ENCODE measurements at regions not wholly inside any gene's neighbourhood (a gene's known extent, or its start where the extent isn't known, plus 50 kb on each side); places are given as distances from the start of the nearest gene placed in this dataset.

GRCh38 chr6:27795697-27796494 is 116.3 kb downstream of the OR2B2 start:
- CTCF ChIA-PET: interaction anchor here (0.6 to 4.7 kb wide), 21 partner anchors 12 to 1071 kb away, joined by 3 to 45 read pairs (median 5); a partner anchor contains a TSS
- no peak for TF ChIP-seq RFX5 (IDR thresholded peaks at IDR 0.05)
- TF ChIP-seq FOSL2 (IDR thresholded peaks at IDR 0.05): no peak
- peak; percentile 54 for TF ChIP-seq FOSL2 (CRISPR knock-in tag; IDR thresholded peaks at IDR 0.05)
- TF ChIP-seq NPAS2 (CRISPR knock-in tag; IDR thresholded peaks at IDR 0.05; ENCODE audit: borderline replicate concordance): no peak
- TF ChIP-seq RCOR1 (IDR thresholded peaks at IDR 0.05; ENCODE audit: low read depth, low read length): no peak
- TF ChIP-seq RARB (CRISPR knock-in tag; IDR thresholded peaks at IDR 0.05): no peak
- no peak for TF ChIP-seq FOXS1 (CRISPR knock-in tag; IDR thresholded peaks at IDR 0.05)
- TF ChIP-seq BHLHE40 (IDR thresholded peaks at IDR 0.05; ENCODE audit: low read depth, low read length): no peak
- TF ChIP-seq CBX8 (IDR thresholded peaks at IDR 0.05): no peak
- TF ChIP-seq BCL3 (IDR thresholded peaks at IDR 0.05): no peak
- TF ChIP-seq SREBF2 (IDR thresholded peaks at IDR 0.05): peak; percentile 74
- peak; percentile 34 for TF ChIP-seq MAFK (IDR thresholded peaks at IDR 0.05; ENCODE audit: partially characterized antibody)
- no peak for TF ChIP-seq ZFP36 (IDR thresholded peaks at IDR 0.05; ENCODE audit: borderline replicate concordance, partially characterized antibody)
- no peak for TF ChIP-seq ATOH8 (CRISPR knock-in tag; IDR thresholded peaks at IDR 0.05; ENCODE audit: low read depth)
- TF ChIP-seq POLR2A (IDR thresholded peaks at IDR 0.05; ENCODE audit: low read length): no peak
- peak; percentile 66 to 69 for TF ChIP-seq RAD21 (conservative IDR thresholded peaks at IDR 0.05 in 1 of 2, IDR thresholded peaks at IDR 0.05 in 1 of 2)
- no peak for TF ChIP-seq ESRRA (IDR thresholded peaks at IDR 0.05; ENCODE audit: borderline replicate concordance, low read length)
- no peak for TF ChIP-seq CHD2 (IDR thresholded peaks at IDR 0.05; ENCODE audit: low read length, partially characterized antibody)
- TF ChIP-seq EHMT2 (IDR thresholded peaks at IDR 0.05; ENCODE audit: low read depth): no peak
- TF ChIP-seq ZNF302 (CRISPR knock-in tag; IDR thresholded peaks at IDR 0.05): no peak
- TF ChIP-seq JUN (IDR thresholded peaks at IDR 0.05): no peak
- no peak for TF ChIP-seq ZC3H11A (IDR thresholded peaks at IDR 0.05)
- TF ChIP-seq MAZ (IDR thresholded peaks at IDR 0.05; ENCODE audit: borderline replicate concordance, low read depth, low read length): no peak
- no peak for TF ChIP-seq GATA3 (IDR thresholded peaks at IDR 0.05; ENCODE audit: borderline replicate concordance)
- peak; percentile 70 for TF ChIP-seq CTCF (IDR thresholded peaks at IDR 0.05)
- TF ChIP-seq SMC3 (IDR thresholded peaks at IDR 0.05): peak; percentile 51; the same call in 2 of the 3 replicates
- no peak for TF ChIP-seq MAX (IDR thresholded peaks at IDR 0.05)
- no peak for TF ChIP-seq PBX3 (IDR thresholded peaks at IDR 0.05)
- TF ChIP-seq HOXB13 (CRISPR knock-in tag; IDR thresholded peaks at IDR 0.05; ENCODE audit: low read depth): no peak
- TF ChIP-seq CEBPB (IDR thresholded peaks at IDR 0.05): no peak
- TF ChIP-seq ZSCAN20 (CRISPR knock-in tag; IDR thresholded peaks at IDR 0.05): no peak
- TF ChIP-seq EHF (CRISPR knock-in tag; IDR thresholded peaks at IDR 0.05): no peak
- no peak for TF ChIP-seq HDAC2 (IDR thresholded peaks at IDR 0.05)
- TF ChIP-seq JUNB (IDR thresholded peaks at IDR 0.05): no peak
- no peak for TF ChIP-seq HES2 (IDR thresholded peaks at IDR 0.05)
- no peak for TF ChIP-seq CHD4 (IDR thresholded peaks at IDR 0.05; ENCODE audit: borderline replicate concordance)
- no peak for TF ChIP-seq ELK1 (IDR thresholded peaks at IDR 0.05; ENCODE audit: low read depth, low read length)
- no peak for TF ChIP-seq HOXB5 (CRISPR knock-in tag; IDR thresholded peaks at IDR 0.05)

More at GRCh38 chr6:27795697-27796494, 116.3 kb downstream of the OR2B2 start:
- no peak overlapping the region for H3K27ac ChIP-seq
- H3K9me3 ChIP-seq: no peaks in the 10 kb centered on the region
- no peak for FAIRE-seq
- ATAC-seq: peak; percentile 40 to 55; a peak in 4 of 6 replicates
- no peak overlapping the region for H3K4me3 ChIP-seq
- POLR2A ChIA-PET: interaction anchor here (0.6 to 2.8 kb wide), 6 partner anchors 12 to 663 kb away, joined by 3 to 8 read pairs (median 4); a partner anchor contains a TSS
- DNase-seq (ENCODE audit: low read depth in 1 of 2, low spot score in 1 of 2): peak; percentile 36 to 86
- peaks cover 10% of the 10 kb centered on the region for H3K4me1 ChIP-seq
- peak overlapping the region; percentile 37; the same call in 1 of the 3 replicates for H3K4me2 ChIP-seq
- WGBS (ENCODE audit: missing lambda C conversion rate): under 1% methylated on average over 5 of the region's 5 CpGs
